Effector memory CD4-positive, alpha-beta T cell (primary cell): ENCODE measurements at regions not wholly inside any gene's neighbourhood (a gene's known extent, or its start where the extent isn't known, plus 50 kb on each side); places are given as distances from the start of the nearest gene placed in this dataset.

Experiments used
- DNase-seq, 3 donors: peaks; one replicate each; pipeline ENCODE4 v3.0.0-alpha.2; 2020
- H3K27ac ChIP-seq: 2 replicates; pipeline ENCODE4 v1.7.0; 2013; ENCODE audit warnings: mild to moderate bottlenecking, low read length, moderate library complexity; ENCODE audit not compliant: insufficient read depth, poor library complexity, severe bottlenecking
- H3K27me3 ChIP-seq: replicated peaks from 2 replicates; pipeline ENCODE4 v1.7.0; 2013; ENCODE audit warnings: mild to moderate bottlenecking, low read length; ENCODE audit not compliant: insufficient read depth, control insufficient read depth, poor library complexity, severe bottlenecking
- H3K36me3 ChIP-seq: 2 replicates; pipeline ENCODE4 v1.7.0; 2013; ENCODE audit warnings: mild to moderate bottlenecking, low read length, moderate library complexity; ENCODE audit not compliant: control insufficient read depth, insufficient read depth
- H3K4me1 ChIP-seq: 2 replicates; pipeline ENCODE4 v1.7.0; 2013; ENCODE audit warnings: low read length, mild to moderate bottlenecking; ENCODE audit not compliant: control insufficient read depth, insufficient read depth, poor library complexity, severe bottlenecking
- H3K4me3 ChIP-seq: 2 replicates; pipeline ENCODE4 v1.7.0; 2013; ENCODE audit warnings: low read length, low read depth, mild to moderate bottlenecking; ENCODE audit not compliant: insufficient read depth, poor library complexity, severe bottlenecking
- H3K9me3 ChIP-seq: 2 replicates; pipeline ENCODE4 v1.7.0; 2013; ENCODE audit warnings: mild to moderate bottlenecking, low read length, moderate library complexity; ENCODE audit not compliant: control insufficient read depth

GRCh38 chr3:31065765-31066164 is 171.3 kb upstream of the GADL1 start:
- Histone ChIP-seq H3K27me3 (no peaks in the 10 kb centered on the region), H3K4me3 (no peak overlapping the region), H3K9me3 (no peaks in the 10 kb centered on the region), H3K27ac (no peak overlapping the region), H3K4me1 (no peaks in the 10 kb centered on the region), H3K36me3 (no peaks in the 10 kb centered on the region)
- DNase-seq: no peak

GRCh38 chr3:31067004-31067403 is 172.5 kb upstream of the GADL1 start:
- H3K9me3 ChIP-seq: no peaks in the 10 kb centered on the region
- H3K4me1 ChIP-seq: no peaks in the 10 kb centered on the region
- no peak for DNase-seq
- no peak overlapping the region for H3K27ac ChIP-seq
- H3K27me3 ChIP-seq: no peaks in the 10 kb centered on the region
- H3K36me3 ChIP-seq: no peaks in the 10 kb centered on the region
- no peak overlapping the region for H3K4me3 ChIP-seq

GRCh38 chr3:31075471-31075870 is 181.0 kb upstream of the GADL1 start:
- Histone ChIP-seq H3K9me3 (no peaks in the 10 kb centered on the region), H3K36me3 (no peaks in the 10 kb centered on the region), H3K27ac (no peak overlapping the region), H3K27me3 (no peaks in the 10 kb centered on the region), H3K4me1 (no peaks in the 10 kb centered on the region), H3K4me3 (no peak overlapping the region)
- DNase-seq: no peak

- DNase-seq: no peak
- no peaks in the 10 kb centered on the region for H3K4me1 ChIP-seq
- H3K27ac ChIP-seq: no peak overlapping the region
- H3K4me3 ChIP-seq: no peak overlapping the region
- H3K9me3 ChIP-seq: no peaks in the 10 kb centered on the region
- H3K27me3 ChIP-seq: no peaks in the 10 kb centered on the region
- H3K36me3 ChIP-seq: no peaks in the 10 kb centered on the region
Measured at GRCh38 chr3:31075876-31076275, 181.4 kb upstream of the GADL1 start.

GRCh38 chr3:31077021-31077601 is 182.7 kb upstream of the GADL1 start:
- Histone ChIP-seq H3K36me3 (no peaks in the 10 kb centered on the region), H3K4me1 (no peaks in the 10 kb centered on the region), H3K9me3 (no peaks in the 10 kb centered on the region), H3K4me3 (no peak overlapping the region), H3K27me3 (no peaks in the 10 kb centered on the region), H3K27ac (no peak overlapping the region)
- DNase-seq: no peak

- Histone ChIP-seq H3K4me1 (no peaks in the 10 kb centered on the region), H3K36me3 (no peaks in the 10 kb centered on the region), H3K4me3 (no peak overlapping the region), H3K27ac (no peak overlapping the region), H3K9me3 (no peaks in the 10 kb centered on the region), H3K27me3 (no peaks in the 10 kb centered on the region)
- DNase-seq: no peak
Measured at GRCh38 chr3:31077826-31078225, 183.4 kb upstream of the GADL1 start.

GRCh38 chr3:31079689-31080088 is 185.2 kb upstream of the GADL1 start:
- Histone ChIP-seq H3K27me3 (no peaks in the 10 kb centered on the region), H3K36me3 (no peaks in the 10 kb centered on the region), H3K9me3 (no peaks in the 10 kb centered on the region), H3K4me3 (no peak overlapping the region), H3K27ac (no peak overlapping the region), H3K4me1 (no peaks in the 10 kb centered on the region)
- no peak for DNase-seq

- Histone ChIP-seq H3K27ac (no peak overlapping the region), H3K36me3 (no peaks in the 10 kb centered on the region), H3K9me3 (no peaks in the 10 kb centered on the region), H3K4me1 (no peaks in the 10 kb centered on the region), H3K4me3 (no peak overlapping the region), H3K27me3 (no peaks in the 10 kb centered on the region)
- no peak for DNase-seq
Measured at GRCh38 chr3:31081018-31081662, 186.7 kb upstream of the GADL1 start.

GRCh38 chr3:31086148-31086547 is 191.7 kb upstream of the GADL1 start:
- Histone ChIP-seq H3K4me3 (no peak overlapping the region), H3K9me3 (no peaks in the 10 kb centered on the region), H3K27me3 (no peaks in the 10 kb centered on the region), H3K36me3 (no peaks in the 10 kb centered on the region), H3K4me1 (no peaks in the 10 kb centered on the region), H3K27ac (no peak overlapping the region)
- DNase-seq: no peak

- no peaks in the 10 kb centered on the region for H3K36me3 ChIP-seq
- no peak overlapping the region for H3K4me3 ChIP-seq
- DNase-seq: no peak
- H3K9me3 ChIP-seq: no peaks in the 10 kb centered on the region
- no peaks in the 10 kb centered on the region for H3K27me3 ChIP-seq
- no peaks in the 10 kb centered on the region for H3K4me1 ChIP-seq
- no peak overlapping the region for H3K27ac ChIP-seq
Measured at GRCh38 chr3:31086698-31087097, 192.2 kb upstream of the GADL1 start.
